DND-41 (cell line): ENCODE measurements at regions not wholly inside any gene's neighbourhood (a gene's known extent, or its start where the extent isn't known, plus 50 kb on each side); places are given as distances from the start of the nearest gene placed in this dataset.

Source experiments
- ATAC-seq: fragments of 200-7000 bp; cut with Tn5 transposase; 3 replicates; pipeline ENCODE4 v1.9.1; 2021; ENCODE audit warnings: low read depth; ENCODE audit not compliant: insufficient read depth
- DNase-seq: peaks from one replicate; pipeline ENCODE4 v3.0.0-alpha.2; 2020
- H2AFZ ChIP-seq: 2 replicates; pipeline ENCODE4 v1.6.0; 2012; ENCODE audit warnings: low read depth, low read length
- H3K27ac ChIP-seq: 2 replicates; pipeline ENCODE4 v1.5.1; 2012; ENCODE audit warnings: low read length, inconsistent platforms
- H3K27me3 ChIP-seq: fragments of 200-600 bp; sonication (generic); 2 replicates; pipeline ENCODE4 v1.6.0; 2012; ENCODE audit warnings: low read length, mild to moderate bottlenecking, inconsistent platforms; ENCODE audit not compliant: insufficient read depth, poor library complexity
- H3K36me3 ChIP-seq: 2 replicates; pipeline ENCODE4 v1.5.1; 2012; ENCODE audit warnings: low read length, inconsistent platforms; ENCODE audit not compliant: insufficient read depth
- H3K4me1 ChIP-seq: 2 replicates; pipeline ENCODE4 v1.5.1; 2012; ENCODE audit warnings: mild to moderate bottlenecking, low read length; ENCODE audit not compliant: insufficient read depth
- H3K4me2 ChIP-seq: 2 replicates; pipeline ENCODE4 v1.6.0; 2012; ENCODE audit warnings: mild to moderate bottlenecking, moderate library complexity, low read length, inconsistent platforms; ENCODE audit not compliant: insufficient read depth
- H3K4me3 ChIP-seq, 2 experiments: fragments of 200-600 bp in 1 of 2; shearing (Covaris generic) in 1 of 2; 2 replicates each; pipeline ENCODE4 v1.5.1; 2012 to 2016; ENCODE audit warnings: inconsistent platforms in 2 of 2, low read length in 2 of 2, mild to moderate bottlenecking in 2 of 2, low read depth in 1 of 2, moderate library complexity in 1 of 2
- H3K79me2 ChIP-seq: 2 replicates; pipeline ENCODE4 v1.6.0; 2012; ENCODE audit warnings: low read length, inconsistent platforms; ENCODE audit not compliant: insufficient read depth
- H3K9ac ChIP-seq: 2 replicates; pipeline ENCODE4 v1.6.0; 2012; ENCODE audit warnings: low read depth, mild to moderate bottlenecking, inconsistent platforms, low read length, moderate library complexity
- H3K9me3 ChIP-seq: 2 replicates; pipeline ENCODE4 v1.5.1; 2012; ENCODE audit warnings: low read length, moderate library complexity, mild to moderate bottlenecking, inconsistent platforms; ENCODE audit not compliant: insufficient read depth, severe bottlenecking
- H4K20me1 ChIP-seq: 2 replicates; pipeline ENCODE4 v1.6.0; 2012; ENCODE audit warnings: low read length; ENCODE audit not compliant: insufficient read depth
- CTCF ChIP-seq: IDR thresholded peaks from 2 replicates; pipeline ENCODE4 v1.5.1; 2012; ENCODE audit warnings: borderline replicate concordance, low read length, moderate library complexity, mild to moderate bottlenecking; ENCODE audit not compliant: poor library complexity, severe bottlenecking; ENCODE audit errors: extremely low read depth
- EZH2 ChIP-seq: IDR thresholded peaks from 3 replicates; pipeline ENCODE4 v1.6.1; 2012; ENCODE audit warnings: borderline replicate concordance, low read depth, mild to moderate bottlenecking, moderate library complexity, low read length, inconsistent platforms; ENCODE audit not compliant: severe bottlenecking

DNA sequence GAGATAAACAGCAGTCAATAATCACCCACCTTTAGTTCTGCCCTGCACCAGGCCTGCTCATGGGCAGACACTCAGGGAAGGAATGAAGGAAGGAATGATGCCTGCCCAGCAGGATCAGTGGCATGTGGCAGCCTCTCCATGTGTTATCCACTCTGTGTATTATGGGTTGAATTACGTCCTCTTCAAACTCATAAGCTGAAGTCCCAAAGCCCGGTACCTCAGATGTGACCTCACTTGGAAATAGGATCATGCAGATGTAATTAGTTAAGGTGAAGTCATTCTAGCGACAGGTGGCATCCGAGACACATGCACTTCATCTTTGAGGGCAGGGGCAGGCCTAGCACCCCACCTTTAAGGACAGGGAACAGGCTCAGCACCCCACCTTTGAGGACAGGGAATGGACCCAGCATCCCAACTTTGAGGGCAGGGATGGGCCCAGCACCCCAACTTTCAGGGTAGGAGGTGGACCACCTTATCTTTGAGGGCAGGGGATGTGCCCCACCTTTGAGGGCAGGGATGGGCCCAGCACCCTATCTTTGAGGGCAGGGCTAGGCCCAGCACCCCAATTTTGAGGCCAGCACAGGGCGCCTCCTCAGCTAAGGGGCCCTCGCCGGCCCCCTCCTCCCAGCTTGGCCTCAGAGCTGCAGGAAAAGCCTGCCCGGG, 127.6 kb downstream of the URI1 start:
- Histone ChIP-seq H3K79me2 (no peaks in the 10 kb centered on the region), H4K20me1 (no peaks in the 10 kb centered on the region), H3K9me3 (no peaks in the 10 kb centered on the region), H3K27me3 (peaks cover 2% of the 10 kb centered on the region), H3K4me1 (peaks cover 19% of the 10 kb centered on the region), H3K4me3 (no peak overlapping the region), H2AFZ (no peak overlapping the region), H3K27ac (no peak overlapping the region), H3K4me2 (no peak overlapping the region), H3K9ac (no peak overlapping the region), H3K36me3 (no peaks in the 10 kb centered on the region)
- TF ChIP-seq EZH2 = no peak
- DNase-seq = no peak
- ATAC-seq = no peak

- no peak overlapping the region for H2AFZ ChIP-seq
- no peak for ATAC-seq
- peaks cover 19% of the 10 kb centered on the region for H3K4me1 ChIP-seq
- H3K79me2 ChIP-seq = no peaks in the 10 kb centered on the region
- no peaks in the 10 kb centered on the region for H3K36me3 ChIP-seq
- no peaks in the 10 kb centered on the region for H3K9me3 ChIP-seq
- no peak overlapping the region for H3K4me2 ChIP-seq
- H4K20me1 ChIP-seq = no peaks in the 10 kb centered on the region
- peaks cover 6% of the 10 kb centered on the region for H3K27me3 ChIP-seq
- no peak for TF ChIP-seq CTCF
- no peak for TF ChIP-seq EZH2
- H3K9ac ChIP-seq = no peak overlapping the region
- DNase-seq = no peak
- no peak overlapping the region for H3K4me3 ChIP-seq
- no peak overlapping the region for H3K27ac ChIP-seq
Observed at GRCh38 chr19:30070198-30070967, 128.3 kb downstream of the URI1 start.

DNA sequence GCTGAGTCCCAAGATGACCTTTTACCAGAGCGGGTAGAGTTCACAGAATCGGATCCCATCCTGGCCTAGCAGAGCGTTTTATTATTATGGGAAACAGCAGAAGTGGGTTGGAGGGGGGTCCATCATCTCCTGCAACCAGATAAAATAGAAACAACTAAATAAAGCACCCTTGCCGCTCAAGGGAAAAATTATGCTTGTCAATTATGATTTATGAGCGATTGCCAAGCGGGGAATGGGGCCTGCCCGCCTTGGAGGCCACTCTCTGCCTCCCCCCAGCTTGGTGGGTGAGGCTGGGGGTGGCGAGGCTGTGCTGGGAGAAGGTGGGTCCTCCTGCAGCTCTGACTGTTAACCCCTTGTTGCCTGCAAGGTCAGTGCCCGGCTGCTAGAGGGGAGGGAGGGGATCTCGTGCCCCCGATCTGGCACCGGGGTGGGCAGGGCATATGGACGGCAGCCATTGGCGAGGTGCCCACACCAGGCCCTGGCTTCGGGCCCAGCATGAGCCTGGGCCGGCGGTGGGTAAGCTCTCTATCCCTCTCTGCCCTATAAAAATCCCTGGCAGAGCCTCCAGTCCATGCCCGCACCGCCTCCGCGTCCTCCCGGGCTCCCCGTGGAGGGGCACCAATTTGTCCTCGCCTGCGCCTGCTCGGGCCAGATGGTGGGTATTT, 129.1 kb downstream of the URI1 start:
- ATAC-seq (no peak), DNase-seq (no peak)
- Histone ChIP-seq H3K4me1 (peaks cover 17% of the 10 kb centered on the region), H3K36me3 (no peaks in the 10 kb centered on the region), H3K9ac (no peak overlapping the region), H3K27ac (no peak overlapping the region), H3K4me2 (no peak overlapping the region), H3K4me3 (no peak overlapping the region), H4K20me1 (no peaks in the 10 kb centered on the region), H3K27me3 (peaks cover 6% of the 10 kb centered on the region), H2AFZ (no peak overlapping the region), H3K9me3 (no peaks in the 10 kb centered on the region), H3K79me2 (no peaks in the 10 kb centered on the region)
- TF ChIP-seq CTCF (no peak), EZH2 (no peak)

DNA sequence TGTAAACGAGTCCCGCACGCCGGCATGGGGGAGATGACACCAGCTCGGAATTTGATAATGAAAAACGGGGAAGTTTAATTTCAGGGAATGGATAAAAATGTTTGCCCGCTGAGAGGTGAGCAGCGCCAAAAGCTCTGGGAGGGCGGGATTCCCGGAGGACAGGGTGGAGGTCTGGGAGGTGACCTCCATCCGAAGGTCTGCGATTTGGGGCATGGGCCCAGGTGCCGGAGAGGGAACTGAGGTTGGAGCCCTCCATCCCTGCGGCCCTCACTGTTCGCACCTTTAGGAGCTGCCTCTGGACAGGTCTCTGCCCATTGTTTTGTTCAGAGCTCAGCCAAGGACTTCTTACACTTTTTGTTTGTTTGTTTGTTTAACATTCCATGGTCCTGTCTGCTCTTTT, 129.8 kb downstream of the URI1 start:
- H3K4me2 ChIP-seq = no peak overlapping the region
- no peaks in the 10 kb centered on the region for H3K36me3 ChIP-seq
- no peak overlapping the region for H3K4me3 ChIP-seq
- ATAC-seq (no peak), DNase-seq (no peak)
- peaks cover 6% of the 10 kb centered on the region for H3K27me3 ChIP-seq
- TF ChIP-seq CTCF = no peak
- TF ChIP-seq EZH2 = no peak
- H3K4me1 ChIP-seq = peaks cover 9% of the 10 kb centered on the region
- no peaks in the 10 kb centered on the region for H3K79me2 ChIP-seq
- no peak overlapping the region for H3K9ac ChIP-seq
- H3K27ac ChIP-seq = no peak overlapping the region
- no peaks in the 10 kb centered on the region for H4K20me1 ChIP-seq
- no peaks in the 10 kb centered on the region for H3K9me3 ChIP-seq
- H2AFZ ChIP-seq = no peak overlapping the region
